ENCODE measurements at regions not wholly inside any gene's neighbourhood (a gene's known extent, or its start where the extent isn't known, plus 50 kb on each side); places are given as distances from the start of the nearest gene placed in this dataset.
"Not testable (repeated sequence)": the region's sequence is repeated elsewhere in the genome, so short reads cannot be mapped to it uniquely, and the experiment has no call there.

- no peaks in the 10 kb centered on the region for H3K36me3 Mint-ChIP-seq
- peaks cover 6% of the 10 kb centered on the region for H3K4me1 Mint-ChIP-seq
- H3K4me3 Mint-ChIP-seq, result no peak overlapping the region
- no peak overlapping the region for H3K27ac Mint-ChIP-seq
- H3K9me3 Mint-ChIP-seq, result no peaks in the 10 kb centered on the region
- ATAC-seq (no peak), DNase-seq (ENCODE audit: low spot score in 2 of 2) (no peak)
Measured at GRCh38 chr9:86487838-86488233, 133.6 kb upstream of the TUT7 start.

- ATAC-seq (no peak), DNase-seq (ENCODE audit: low spot score in 2 of 2) (no peak)
- H3K4me3 Mint-ChIP-seq, result no peak overlapping the region
- no peaks in the 10 kb centered on the region for H3K9me3 Mint-ChIP-seq
- no peak overlapping the region for H3K27ac Mint-ChIP-seq
- H3K36me3 Mint-ChIP-seq, result no peaks in the 10 kb centered on the region
- peaks cover 6% of the 10 kb centered on the region for H3K4me1 Mint-ChIP-seq
Measured at GRCh38 chr9:86486891-86487837, 133.0 kb upstream of the TUT7 start.

GRCh38 chr9:86485359-86485758, 131.1 kb upstream of the TUT7 start:
- DNase-seq (ENCODE audit: low spot score in 2 of 2) (peak; percentile 9 to 55), ATAC-seq (peak; percentile 92)
- Mint-ChIP-seq H3K4me1 (peaks cover 6% of the 10 kb centered on the region), H3K9me3 (no peaks in the 10 kb centered on the region), H3K36me3 (no peaks in the 10 kb centered on the region), H3K27ac (peak overlapping the region; percentile 27), H3K4me3 (no peak overlapping the region)

- Mint-ChIP-seq H3K4me3 (no peak overlapping the region), H3K27ac (no peak overlapping the region), H3K4me1 (peaks cover 6% of the 10 kb centered on the region), H3K9me3 (no peaks in the 10 kb centered on the region), H3K36me3 (no peaks in the 10 kb centered on the region)
- ATAC-seq (no peak), DNase-seq (ENCODE audit: low spot score in 2 of 2) (no peak)
Measured at GRCh38 chr9:86483496-86483895, 129.3 kb upstream of the TUT7 start.

GRCh38 chr9:86481466-86481865, 127.3 kb upstream of the TUT7 start:
- no peak for DNase-seq (ENCODE audit: low spot score in 2 of 2)
- H3K4me1 Mint-ChIP-seq, result peaks cover 6% of the 10 kb centered on the region
- H3K36me3 Mint-ChIP-seq, result no peaks in the 10 kb centered on the region
- no peak for ATAC-seq
- no peak overlapping the region for H3K27ac Mint-ChIP-seq
- H3K9me3 Mint-ChIP-seq, result no peaks in the 10 kb centered on the region
- no peak overlapping the region for H3K4me3 Mint-ChIP-seq

- H3K4me3 Mint-ChIP-seq; ATAC-seq; H3K36me3 Mint-ChIP-seq; DNase-seq (ENCODE audit: low spot score in 2 of 2); H3K4me1 Mint-ChIP-seq; H3K9me3 Mint-ChIP-seq; H3K27ac Mint-ChIP-seq: not testable (repeated sequence)
Measured at GRCh38 chr9:86475255-86475654, 121.0 kb upstream of the TUT7 start.

- H3K4me1 Mint-ChIP-seq, result no peaks in the 10 kb centered on the region
Measured at GRCh38 chr9:86471171-86471815, 117.1 kb upstream of the TUT7 start.

GRCh38 chr9:86470326-86470725, 116.1 kb upstream of the TUT7 start:
- DNase-seq (ENCODE audit: low spot score in 2 of 2), result no peak
- Mint-ChIP-seq H3K27ac (no peak overlapping the region), H3K9me3 (no peaks in the 10 kb centered on the region), H3K4me1 (no peaks in the 10 kb centered on the region), H3K4me3 (no peak overlapping the region), H3K36me3 (no peaks in the 10 kb centered on the region)
- no peak for ATAC-seq

More at GRCh38 chr9:86471171-86471815, 117.1 kb upstream of the TUT7 start:
- no peak for ATAC-seq
- Mint-ChIP-seq H3K27ac (no peak overlapping the region), H3K36me3 (no peaks in the 10 kb centered on the region), H3K9me3 (no peaks in the 10 kb centered on the region), H3K4me3 (no peak overlapping the region)
- DNase-seq (ENCODE audit: low spot score in 2 of 2), result no peak

- no peak for DNase-seq (ENCODE audit: low spot score in 2 of 2)
- no peak overlapping the region for H3K4me3 Mint-ChIP-seq
Measured at GRCh38 chr9:86469476-86470250, 115.5 kb upstream of the TUT7 start.

GRCh38 chr9:86464242-86464641, 110.0 kb upstream of the TUT7 start:
- Mint-ChIP-seq H3K4me1 (no peaks in the 10 kb centered on the region), H3K9me3 (no peaks in the 10 kb centered on the region), H3K36me3 (no peaks in the 10 kb centered on the region), H3K4me3 (no peak overlapping the region), H3K27ac (no peak overlapping the region)
- no peak for ATAC-seq
- DNase-seq (ENCODE audit: low spot score in 2 of 2), result no peak

More at GRCh38 chr9:86469476-86470250, 115.5 kb upstream of the TUT7 start:
- no peaks in the 10 kb centered on the region for H3K9me3 Mint-ChIP-seq
- ATAC-seq, result no peak
- no peaks in the 10 kb centered on the region for H3K36me3 Mint-ChIP-seq
- H3K27ac Mint-ChIP-seq, result no peak overlapping the region
- H3K4me1 Mint-ChIP-seq, result no peaks in the 10 kb centered on the region

GRCh38 chr9:86460216-86461002, 106.2 kb upstream of the TUT7 start:
- no peak overlapping the region for H3K4me3 Mint-ChIP-seq
- H3K9me3 Mint-ChIP-seq, result no peaks in the 10 kb centered on the region
- no peak for DNase-seq (ENCODE audit: low spot score in 2 of 2)

GRCh38 chr9:86459599-86460155, 105.5 kb upstream of the TUT7 start:
- Mint-ChIP-seq H3K4me3 (no peak overlapping the region), H3K36me3 (no peaks in the 10 kb centered on the region), H3K9me3 (no peaks in the 10 kb centered on the region), H3K4me1 (no peaks in the 10 kb centered on the region), H3K27ac (no peak overlapping the region)
- DNase-seq (ENCODE audit: low spot score in 2 of 2), result no peak
- no peak for ATAC-seq

More at GRCh38 chr9:86460216-86461002, 106.2 kb upstream of the TUT7 start:
- Mint-ChIP-seq H3K4me1 (no peaks in the 10 kb centered on the region), H3K36me3 (no peaks in the 10 kb centered on the region), H3K27ac (no peak overlapping the region)
- no peak for ATAC-seq

- DNase-seq (ENCODE audit: low spot score in 2 of 2), result no peak
- Mint-ChIP-seq H3K9me3 (no peaks in the 10 kb centered on the region), H3K4me3 (no peak overlapping the region), H3K27ac (no peak overlapping the region), H3K4me1 (no peaks in the 10 kb centered on the region), H3K36me3 (no peaks in the 10 kb centered on the region)
- no peak for ATAC-seq
Measured at GRCh38 chr9:86459191-86459590, 105.0 kb upstream of the TUT7 start.

GRCh38 chr9:86458191-86458855, 104.1 kb upstream of the TUT7 start:
- no peak for DNase-seq (ENCODE audit: low spot score in 2 of 2)
- Mint-ChIP-seq H3K4me1 (no peaks in the 10 kb centered on the region), H3K9me3 (no peaks in the 10 kb centered on the region), H3K4me3 (no peak overlapping the region), H3K36me3 (no peaks in the 10 kb centered on the region), H3K27ac (no peak overlapping the region)
- ATAC-seq, result no peak
